GM18873 (cell line): ENCODE measurements at regions not wholly inside any gene's neighbourhood (a gene's known extent, or its start where the extent isn't known, plus 50 kb on each side); places are given as distances from the start of the nearest gene placed in this dataset.
"Not testable (repeated sequence)": the region's sequence is repeated elsewhere in the genome, so short reads cannot be mapped to it uniquely, and the experiment has no call there.

Experiments used
- ATAC-seq: cut with Tn5 transposase; IDR thresholded peaks from one replicate; pipeline ENCODE4 v1.9.1; 2021; ENCODE audit warnings: mild to moderate bottlenecking, moderate library complexity, moderate number of reproducible peaks; ENCODE audit not compliant: unreplicated experiment, low FRiP score

GRCh38 chr2:31739161-31739560 is 158.4 kb upstream of the SRD5A2 start:
- ATAC-seq: no peak

GRCh38 chr2:31736695-31737454 is 156.1 kb upstream of the SRD5A2 start:
- no peak for ATAC-seq

GRCh38 chr2:31735716-31736115 is 155.0 kb upstream of the SRD5A2 start:
- ATAC-seq: no peak

- no peak for ATAC-seq
Measured at GRCh38 chr2:31729442-31730092, 148.8 kb upstream of the SRD5A2 start.

- ATAC-seq: no peak
Measured at GRCh38 chr2:31729065-31729439, 148.3 kb upstream of the SRD5A2 start.

- no peak for ATAC-seq
Measured at GRCh38 chr2:31728406-31729064, 147.8 kb upstream of the SRD5A2 start.

- no peak for ATAC-seq
Measured at GRCh38 chr2:31726457-31726856, 145.7 kb upstream of the SRD5A2 start.

- no peak for ATAC-seq
Measured at GRCh38 chr2:31725444-31725843, 144.7 kb upstream of the SRD5A2 start.

- no peak for ATAC-seq
Measured at GRCh38 chr2:31711737-31712136, 131.0 kb upstream of the SRD5A2 start.

- no peak for ATAC-seq
Measured at GRCh38 chr2:31710121-31710520, 129.4 kb upstream of the SRD5A2 start.

GRCh38 chr2:31707992-31708391 is 127.3 kb upstream of the SRD5A2 start:
- no peak for ATAC-seq

GRCh38 chr2:31704561-31705212 is 123.9 kb upstream of the SRD5A2 start:
- ATAC-seq: no peak

- no peak for ATAC-seq
Measured at GRCh38 chr2:31703253-31703652, 122.5 kb upstream of the SRD5A2 start.

GRCh38 chr2:31698722-31699121 is 118.0 kb upstream of the SRD5A2 start:
- ATAC-seq: no peak

GRCh38 chr2:31696068-31696467 is 115.3 kb upstream of the SRD5A2 start:
- no peak for ATAC-seq

- no peak for ATAC-seq
Measured at GRCh38 chr2:31694444-31694843, 113.7 kb upstream of the SRD5A2 start.

GRCh38 chr2:31693882-31694281 is 113.1 kb upstream of the SRD5A2 start:
- ATAC-seq: no peak

GRCh38 chr2:31688282-31688681 is 107.5 kb upstream of the SRD5A2 start:
- ATAC-seq: no peak

- not testable (repeated sequence) for ATAC-seq
Measured at GRCh38 chr2:31683506-31683905, 102.8 kb upstream of the SRD5A2 start.

- ATAC-seq: no peak
Measured at GRCh38 chr2:31675485-31675901, 94.8 kb upstream of the SRD5A2 start.

GRCh38 chr2:31674446-31674845 is 93.7 kb upstream of the SRD5A2 start:
- ATAC-seq: no peak
